ENCODE measurements at regions not wholly inside any gene's neighbourhood (a gene's known extent, or its start where the extent isn't known, plus 50 kb on each side); places are given as distances from the start of the nearest gene placed in this dataset.
"Not testable (repeated sequence)": the region's sequence is repeated elsewhere in the genome, so short reads cannot be mapped to it uniquely, and the experiment has no call there.

DNA sequence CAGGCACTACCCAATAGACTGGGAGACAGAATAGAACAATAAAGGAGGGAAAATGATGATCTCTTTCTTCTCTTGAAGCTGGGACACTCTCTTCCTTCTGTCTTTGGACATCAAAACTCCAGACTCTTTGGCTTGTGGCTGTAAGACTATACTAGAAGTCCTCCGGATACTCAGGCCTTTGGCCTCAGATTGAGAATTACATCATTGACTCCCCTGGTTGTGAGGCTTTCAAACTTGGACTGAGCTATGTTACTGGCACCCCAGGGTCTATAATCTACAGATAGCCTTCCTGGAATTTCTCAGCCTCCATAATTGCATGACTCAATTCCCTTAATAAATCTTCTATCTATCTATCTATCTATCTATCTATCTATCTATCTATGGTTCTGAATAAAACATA lies 294.2 kb upstream of the CT83 start:
- Mint-ChIP-seq H3K4me3 (no peak overlapping the region), H3K27me3 (no peaks in the 10 kb centered on the region), H3K4me1 (no peaks in the 10 kb centered on the region), H3K36me3 (no peaks in the 10 kb centered on the region), H3K9me3 (peaks cover 0 to 2% (median 0%) of the 10 kb centered on the region in 3 donors), H3K27ac (no peak overlapping the region)
- Histone ChIP-seq H3K27me3 (replicated peaks in 1 of 2; ENCODE audit: control insufficient read depth in 2 of 2, extremely low read depth in 1 of 2, insufficient read depth in 2 of 2, low read length in 1 of 2) (no peaks in the 10 kb centered on the region), H3K27ac (ENCODE audit: low read length) (no peak overlapping the region), H3K4me3 (ENCODE audit: control insufficient read depth in 1 of 2, extremely low read depth in 1 of 2, low read length in 1 of 2) (no peak overlapping the region), H3K9me3 (no peaks in the 10 kb centered on the region), H3K4me1 (ENCODE audit: control insufficient read depth in 1 of 2, extremely low read depth in 1 of 2, insufficient read depth in 2 of 2, low read length in 2 of 2) (no peaks in the 10 kb centered on the region), H3K36me3 (ENCODE audit: control insufficient read depth in 2 of 2, extremely low read depth in 1 of 2, insufficient read depth in 1 of 2, low read length in 1 of 2) (no peaks in the 10 kb centered on the region)
- DNase-seq (no peak), ATAC-seq (replicated peaks in 1 of 4) (no peak)
- 83% methylated on average over 1 of the region's 1 CpG for WGBS (ENCODE audit: insufficient coverage)
- ChIA-PET POLR2A (no interaction called here), CTCF (no interaction called here)

- Mint-ChIP-seq H3K27ac (no peak overlapping the region), H3K4me1 (no peaks in the 10 kb centered on the region), H3K36me3 (no peaks in the 10 kb centered on the region), H3K4me3 (no peak overlapping the region), H3K9me3 (peaks cover 0 to 6% (median 4%) of the 10 kb centered on the region in 3 donors), H3K27me3 (no peaks in the 10 kb centered on the region)
- no peak overlapping the region for H3K4me3 ChIP-seq (ENCODE audit: control insufficient read depth in 1 of 2, extremely low read depth in 1 of 2, low read length in 1 of 2)
- ATAC-seq (replicated peaks in 1 of 4) = no peak
- WGBS (ENCODE audit: insufficient coverage) = no CpG with 5 or more reads among the region's 3 CpGs
- no peaks in the 10 kb centered on the region for H3K36me3 ChIP-seq (ENCODE audit: control insufficient read depth in 2 of 2, extremely low read depth in 1 of 2, insufficient read depth in 1 of 2, low read length in 1 of 2)
- no peaks in the 10 kb centered on the region for H3K4me1 ChIP-seq (ENCODE audit: control insufficient read depth in 1 of 2, extremely low read depth in 1 of 2, insufficient read depth in 2 of 2, low read length in 2 of 2)
- no peaks in the 10 kb centered on the region for H3K9me3 ChIP-seq
- H3K27me3 ChIP-seq (replicated peaks in 1 of 2; ENCODE audit: control insufficient read depth in 2 of 2, extremely low read depth in 1 of 2, insufficient read depth in 2 of 2, low read length in 1 of 2) = no peaks in the 10 kb centered on the region
- H3K27ac ChIP-seq (ENCODE audit: low read length) = no peak overlapping the region
- no peak for DNase-seq
- CTCF ChIA-PET = no interaction called here
- POLR2A ChIA-PET = no interaction called here
Observed at GRCh38 chrX:116749943-116750342, 287.2 kb upstream of the CT83 start.

GRCh38 chrX:116732214-116732613 lies 269.4 kb upstream of the CT83 start:
- Mint-ChIP-seq H3K4me3 (no peak overlapping the region), H3K27ac (no peak overlapping the region), H3K4me1 (no peaks in the 10 kb centered on the region), H3K9me3 (peaks cover 0 to 6% (median 0%) of the 10 kb centered on the region in 3 donors), H3K36me3 (no peaks in the 10 kb centered on the region), H3K27me3 (no peaks in the 10 kb centered on the region)
- Histone ChIP-seq H3K27ac (ENCODE audit: low read length) (no peak overlapping the region), H3K4me1 (ENCODE audit: control insufficient read depth in 1 of 2, extremely low read depth in 1 of 2, insufficient read depth in 2 of 2, low read length in 2 of 2) (no peaks in the 10 kb centered on the region), H3K27me3 (replicated peaks in 1 of 2; ENCODE audit: control insufficient read depth in 2 of 2, extremely low read depth in 1 of 2, insufficient read depth in 2 of 2, low read length in 1 of 2) (no peaks in the 10 kb centered on the region), H3K36me3 (ENCODE audit: control insufficient read depth in 2 of 2, extremely low read depth in 1 of 2, insufficient read depth in 1 of 2, low read length in 1 of 2) (no peaks in the 10 kb centered on the region), H3K4me3 (ENCODE audit: control insufficient read depth in 1 of 2, extremely low read depth in 1 of 2, low read length in 1 of 2) (no peak overlapping the region), H3K9me3 (no peaks in the 10 kb centered on the region)
- POLR2A ChIA-PET = no interaction called here
- CTCF ChIA-PET = no interaction called here
- no CpG with 5 or more reads among the region's 2 CpGs for WGBS (ENCODE audit: insufficient coverage)
- no peak for DNase-seq
- no peak for ATAC-seq (replicated peaks in 1 of 4)

DNA sequence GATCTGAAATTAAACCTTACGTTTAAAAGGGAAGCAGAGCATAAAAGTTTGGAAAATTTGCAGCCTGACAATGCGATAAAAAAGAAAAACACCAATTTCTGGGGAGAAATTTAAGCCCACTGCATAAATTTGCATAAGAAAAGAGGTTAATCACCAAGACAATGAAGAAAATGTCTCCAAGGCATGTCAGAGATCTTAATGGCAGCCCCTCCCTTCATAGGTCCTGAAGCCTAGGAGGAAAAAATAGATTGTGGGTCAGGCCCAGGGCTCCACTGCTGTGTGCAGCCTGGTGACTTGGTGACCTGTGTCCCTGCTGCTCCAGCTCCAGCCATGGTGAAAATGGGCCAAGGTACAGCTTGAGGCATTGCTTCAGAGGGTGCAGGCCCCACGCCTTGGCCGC lies 264.0 kb upstream of the CT83 start:
- Mint-ChIP-seq H3K27ac (no peak overlapping the region), H3K4me1 (no peaks in the 10 kb centered on the region), H3K4me3 (no peak overlapping the region), H3K27me3 (no peaks in the 10 kb centered on the region), H3K36me3 (no peaks in the 10 kb centered on the region), H3K9me3 (peaks cover 0 to 5% (median 2%) of the 10 kb centered on the region in 3 donors)
- no peak for ATAC-seq (replicated peaks in 1 of 4)
- Histone ChIP-seq H3K27me3 (replicated peaks in 1 of 2; ENCODE audit: control insufficient read depth in 2 of 2, extremely low read depth in 1 of 2, insufficient read depth in 2 of 2, low read length in 1 of 2) (no peaks in the 10 kb centered on the region), H3K36me3 (ENCODE audit: control insufficient read depth in 2 of 2, extremely low read depth in 1 of 2, insufficient read depth in 1 of 2, low read length in 1 of 2) (no peaks in the 10 kb centered on the region), H3K27ac (ENCODE audit: low read length) (no peak overlapping the region), H3K4me3 (ENCODE audit: control insufficient read depth in 1 of 2, extremely low read depth in 1 of 2, low read length in 1 of 2) (peak overlapping the region in 1 of 2 donors; percentile 15), H3K4me1 (ENCODE audit: control insufficient read depth in 1 of 2, extremely low read depth in 1 of 2, insufficient read depth in 2 of 2, low read length in 2 of 2) (no peaks in the 10 kb centered on the region), H3K9me3 (no peaks in the 10 kb centered on the region)
- POLR2A ChIA-PET = no interaction called here
- no CpG with 5 or more reads among the region's 4 CpGs for WGBS (ENCODE audit: insufficient coverage)
- CTCF ChIA-PET = no interaction called here
- DNase-seq = no peak

- Histone ChIP-seq H3K4me3 (ENCODE audit: control insufficient read depth in 1 of 2, extremely low read depth in 1 of 2, low read length in 1 of 2) (no peak overlapping the region), H3K27ac (ENCODE audit: low read length) (no peak overlapping the region), H3K9me3 (no peaks in the 10 kb centered on the region), H3K4me1 (ENCODE audit: control insufficient read depth in 1 of 2, extremely low read depth in 1 of 2, insufficient read depth in 2 of 2, low read length in 2 of 2) (no peaks in the 10 kb centered on the region), H3K27me3 (replicated peaks in 1 of 2; ENCODE audit: control insufficient read depth in 2 of 2, extremely low read depth in 1 of 2, insufficient read depth in 2 of 2, low read length in 1 of 2) (no peaks in the 10 kb centered on the region), H3K36me3 (ENCODE audit: control insufficient read depth in 2 of 2, extremely low read depth in 1 of 2, insufficient read depth in 1 of 2, low read length in 1 of 2) (no peaks in the 10 kb centered on the region)
- H3K27me3 Mint-ChIP-seq = no peaks in the 10 kb centered on the region
- no peak overlapping the region for H3K4me3 Mint-ChIP-seq
- no peaks in the 10 kb centered on the region for H3K36me3 Mint-ChIP-seq
- ATAC-seq (replicated peaks in 1 of 4) (no peak), DNase-seq (no peak)
- H3K4me1 Mint-ChIP-seq = no peaks in the 10 kb centered on the region
- no CpG with 5 or more reads among the region's 19 CpGs for WGBS (ENCODE audit: insufficient coverage)
- H3K9me3 Mint-ChIP-seq = peaks cover 0 to 3% (median 0%) of the 10 kb centered on the region in 3 donors
- H3K27ac Mint-ChIP-seq = no peak overlapping the region
- ChIA-PET CTCF (no interaction called here), POLR2A (no interaction called here)
Observed at GRCh38 chrX:116694046-116694445, 231.3 kb upstream of the CT83 start.

DNA sequence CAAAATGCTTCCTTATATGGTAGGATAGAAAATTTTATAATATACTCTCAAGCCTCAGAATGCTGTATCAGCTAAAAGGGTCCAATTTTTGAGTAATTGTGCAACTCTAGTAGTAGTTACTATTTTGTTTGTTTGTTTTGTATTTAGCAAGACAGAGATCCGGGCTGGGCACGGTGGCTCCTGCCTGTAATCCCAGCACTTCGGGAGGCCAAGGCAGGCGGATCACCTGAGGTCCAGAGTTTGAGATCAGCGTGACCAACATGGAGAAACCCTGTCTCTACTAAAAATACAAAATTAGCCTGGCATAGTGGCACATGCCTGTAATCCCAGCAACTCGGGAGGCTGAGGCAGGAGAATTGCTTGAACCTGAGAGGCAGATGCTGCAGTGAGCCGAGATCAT lies 216.8 kb upstream of the CT83 start:
- DNase-seq; H3K4me1 ChIP-seq (ENCODE audit: control insufficient read depth in 1 of 2, extremely low read depth in 1 of 2, insufficient read depth in 2 of 2, low read length in 2 of 2); H3K9me3 ChIP-seq; H3K27ac ChIP-seq (ENCODE audit: low read length); POLR2A ChIA-PET; H3K27me3 Mint-ChIP-seq; H3K36me3 ChIP-seq (ENCODE audit: control insufficient read depth in 2 of 2, extremely low read depth in 1 of 2, insufficient read depth in 1 of 2, low read length in 1 of 2); H3K36me3 Mint-ChIP-seq; H3K4me3 Mint-ChIP-seq; H3K27ac Mint-ChIP-seq; H3K4me3 ChIP-seq (ENCODE audit: control insufficient read depth in 1 of 2, extremely low read depth in 1 of 2, low read length in 1 of 2); H3K9me3 Mint-ChIP-seq; ATAC-seq (replicated peaks in 1 of 4); H3K4me1 Mint-ChIP-seq; H3K27me3 ChIP-seq (replicated peaks in 1 of 2; ENCODE audit: control insufficient read depth in 2 of 2, extremely low read depth in 1 of 2, insufficient read depth in 2 of 2, low read length in 1 of 2); CTCF ChIA-PET: not testable (repeated sequence)
- WGBS (ENCODE audit: insufficient coverage) = no CpG with 5 or more reads among the region's 7 CpGs

DNA sequence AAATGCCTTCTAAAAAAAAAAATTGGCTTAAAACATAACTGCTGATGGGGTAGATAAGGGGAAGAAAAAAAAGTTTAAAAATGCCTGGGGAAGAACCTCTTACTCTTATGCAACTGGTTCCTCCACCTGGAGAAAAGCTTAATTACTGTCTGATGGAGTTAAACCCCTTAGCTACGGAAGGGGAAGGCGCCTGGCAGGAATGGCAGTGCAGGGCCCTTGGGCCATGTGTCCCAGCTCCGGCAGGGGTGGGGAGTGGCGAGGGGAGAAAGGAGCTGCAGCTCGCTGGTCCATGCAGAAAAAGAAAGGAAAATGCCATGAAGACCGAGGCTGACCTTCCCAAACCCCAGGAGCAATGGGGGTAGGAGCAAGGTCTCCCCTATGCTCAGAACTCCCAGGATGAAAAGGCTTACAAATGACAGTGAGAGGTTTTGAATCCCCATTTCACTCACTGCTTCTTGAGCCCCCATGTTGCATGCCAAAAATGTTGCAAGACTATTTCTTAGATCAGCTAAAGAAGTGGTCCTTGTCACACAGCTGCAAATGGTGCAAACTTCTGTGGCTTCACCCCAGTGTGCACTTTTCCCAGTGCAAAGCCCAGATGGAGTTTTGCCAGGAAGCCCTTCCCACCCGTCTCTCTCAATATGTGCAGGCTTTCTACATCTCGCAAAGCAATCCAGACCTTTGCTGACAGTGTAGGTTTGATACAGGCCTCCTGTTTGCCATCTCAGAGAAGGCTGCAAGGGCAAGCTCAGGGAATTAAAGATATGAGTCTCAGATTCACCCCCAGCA lies 204.8 kb upstream of the CT83 start:
- no peak overlapping the region for H3K27ac ChIP-seq (ENCODE audit: low read length)
- no peak overlapping the region for H3K4me3 ChIP-seq (ENCODE audit: control insufficient read depth in 1 of 2, extremely low read depth in 1 of 2, low read length in 1 of 2)
- no peak for ATAC-seq (replicated peaks in 1 of 4)
- Mint-ChIP-seq H3K27me3 (no peaks in the 10 kb centered on the region), H3K4me3 (no peak overlapping the region), H3K4me1 (no peaks in the 10 kb centered on the region), H3K9me3 (no peaks in the 10 kb centered on the region), H3K36me3 (no peaks in the 10 kb centered on the region), H3K27ac (no peak overlapping the region)
- CTCF ChIA-PET = no interaction called here
- H3K36me3 ChIP-seq (ENCODE audit: control insufficient read depth in 2 of 2, extremely low read depth in 1 of 2, insufficient read depth in 1 of 2, low read length in 1 of 2) = no peaks in the 10 kb centered on the region
- no peak for DNase-seq
- POLR2A ChIA-PET = no interaction called here
- WGBS (ENCODE audit: insufficient coverage) = no CpG with 5 or more reads among the region's 8 CpGs
- H3K27me3 ChIP-seq (replicated peaks in 1 of 2; ENCODE audit: control insufficient read depth in 2 of 2, extremely low read depth in 1 of 2, insufficient read depth in 2 of 2, low read length in 1 of 2) = no peaks in the 10 kb centered on the region
- H3K9me3 ChIP-seq = no peaks in the 10 kb centered on the region
- H3K4me1 ChIP-seq (ENCODE audit: control insufficient read depth in 1 of 2, extremely low read depth in 1 of 2, insufficient read depth in 2 of 2, low read length in 2 of 2) = no peaks in the 10 kb centered on the region

Measured in T-cell (primary cell).